ENCODE measurements at regions not wholly inside any gene's neighbourhood (a gene's known extent, or its start where the extent isn't known, plus 50 kb on each side); places are given as distances from the start of the nearest gene placed in this dataset.

DNA sequence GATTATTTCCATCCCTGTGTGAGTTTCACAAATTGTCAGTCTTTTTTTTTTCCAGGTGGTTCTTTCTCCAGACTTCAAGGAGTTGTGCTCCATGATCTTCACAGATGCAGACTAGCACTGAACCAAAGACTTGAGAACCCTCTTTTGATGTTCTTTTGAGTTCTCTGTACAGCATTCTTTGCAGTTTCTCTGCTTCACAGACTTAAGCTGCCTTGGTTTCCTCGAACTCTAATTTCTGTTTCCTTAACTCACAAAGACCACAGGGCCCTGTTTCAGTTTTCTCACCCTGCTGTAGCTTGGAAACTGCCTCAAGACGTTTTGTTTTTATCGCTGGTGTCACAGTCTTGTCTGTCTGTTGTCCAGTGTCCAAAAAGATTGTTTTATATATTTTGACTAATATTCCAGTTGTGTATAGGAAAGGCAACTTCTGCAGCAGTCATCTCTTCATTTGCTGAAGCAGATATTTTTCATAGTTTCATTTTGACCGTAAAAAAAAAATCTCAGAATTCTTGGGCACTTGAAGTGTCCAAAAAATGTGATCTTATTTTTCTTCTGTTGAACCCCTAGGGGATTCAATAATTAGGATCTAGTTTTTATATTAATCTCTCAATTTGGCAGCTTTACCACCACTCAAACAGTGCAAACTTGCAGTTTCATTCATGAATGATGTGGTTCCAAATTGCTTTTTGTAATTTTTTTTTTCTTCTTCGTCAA is 97.0 kb upstream of the MC4R start:
- TF ChIP-seq, protein P1, sequence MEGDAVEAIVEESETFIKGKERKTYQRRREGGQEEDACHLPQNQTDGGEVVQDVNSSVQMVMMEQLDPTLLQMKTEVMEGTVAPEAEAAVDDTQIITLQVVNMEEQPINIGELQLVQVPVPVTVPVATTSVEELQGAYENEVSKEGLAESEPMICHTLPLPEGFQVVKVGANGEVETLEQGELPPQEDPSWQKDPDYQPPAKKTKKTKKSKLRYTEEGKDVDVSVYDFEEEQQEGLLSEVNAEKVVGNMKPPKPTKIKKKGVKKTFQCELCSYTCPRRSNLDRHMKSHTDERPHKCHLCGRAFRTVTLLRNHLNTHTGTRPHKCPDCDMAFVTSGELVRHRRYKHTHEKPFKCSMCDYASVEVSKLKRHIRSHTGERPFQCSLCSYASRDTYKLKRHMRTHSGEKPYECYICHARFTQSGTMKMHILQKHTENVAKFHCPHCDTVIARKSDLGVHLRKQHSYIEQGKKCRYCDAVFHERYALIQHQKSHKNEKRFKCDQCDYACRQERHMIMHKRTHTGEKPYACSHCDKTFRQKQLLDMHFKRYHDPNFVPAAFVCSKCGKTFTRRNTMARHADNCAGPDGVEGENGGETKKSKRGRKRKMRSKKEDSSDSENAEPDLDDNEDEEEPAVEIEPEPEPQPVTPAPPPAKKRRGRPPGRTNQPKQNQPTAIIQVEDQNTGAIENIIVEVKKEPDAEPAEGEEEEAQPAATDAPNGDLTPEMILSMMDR (IDR thresholded peaks at IDR 0.05): no peak
- no peak for ATAC-seq
- no peak overlapping the region for H3K4me3 Mint-ChIP-seq
- intact Hi-C loops (cut with micrococcal nuclease): no loop called here
- DNase-seq: no peak
- no peak overlapping the region for H3K27ac Mint-ChIP-seq
- POLR2A ChIA-PET: no interaction called here
- no peaks in the 10 kb centered on the region for H3K27me3 Mint-ChIP-seq
- H3K4me1 Mint-ChIP-seq (ENCODE audit: low read depth): no peaks in the 10 kb centered on the region
- no peaks in the 10 kb centered on the region for H3K36me3 Mint-ChIP-seq (ENCODE audit: low read depth)
- H3K9me3 Mint-ChIP-seq: peaks cover 2% of the 10 kb centered on the region
- CTCF ChIA-PET: no interaction called here

- ATAC-seq (no peak), DNase-seq (no peak)
- H3K27me3 Mint-ChIP-seq: no peaks in the 10 kb centered on the region
- H3K4me3 Mint-ChIP-seq: no peak overlapping the region
- intact Hi-C loops (cut with micrococcal nuclease): no loop called here
- POLR2A ChIA-PET: no interaction called here
- no peak overlapping the region for H3K27ac Mint-ChIP-seq
- CTCF ChIA-PET: no interaction called here
- H3K36me3 Mint-ChIP-seq (ENCODE audit: low read depth): no peaks in the 10 kb centered on the region
- H3K4me1 Mint-ChIP-seq (ENCODE audit: low read depth): no peaks in the 10 kb centered on the region
- TF ChIP-seq, protein P1 (IDR thresholded peaks at IDR 0.05): no peak
- peaks cover 2% of the 10 kb centered on the region for H3K9me3 Mint-ChIP-seq
Observed at GRCh38 chr18:60471652-60472051, 99.1 kb upstream of the MC4R start.

DNA sequence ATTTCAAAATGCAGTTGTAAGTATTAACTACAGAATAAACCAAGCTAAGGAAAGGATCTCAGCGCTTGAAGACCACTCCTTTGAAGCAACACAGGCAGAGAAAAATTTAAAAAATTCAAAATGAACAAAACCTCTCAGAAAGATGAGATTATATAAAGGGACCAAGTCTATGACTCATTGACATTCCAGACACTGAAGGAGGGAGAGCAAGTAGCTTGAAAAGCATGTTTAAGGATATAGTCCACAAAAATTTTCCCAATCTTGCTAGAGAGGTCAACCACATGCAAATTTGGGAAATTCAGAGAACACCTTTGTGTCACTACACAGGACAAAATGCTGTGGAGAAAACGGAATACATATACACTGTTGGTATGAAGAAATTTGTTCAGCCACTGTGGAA is 112.6 kb upstream of the MC4R start:
- ChIA-PET CTCF (no interaction called here), POLR2A (no interaction called here)
- H3K4me1 Mint-ChIP-seq (ENCODE audit: low read depth): no peaks in the 10 kb centered on the region
- intact Hi-C loops (cut with micrococcal nuclease): no loop called here
- no peak overlapping the region for H3K4me3 Mint-ChIP-seq
- ATAC-seq (no peak), DNase-seq (no peak)
- TF ChIP-seq, protein P1 (IDR thresholded peaks at IDR 0.05): no peak
- no peaks in the 10 kb centered on the region for H3K36me3 Mint-ChIP-seq (ENCODE audit: low read depth)
- H3K9me3 Mint-ChIP-seq: peaks cover 6% of the 10 kb centered on the region
- no peaks in the 10 kb centered on the region for H3K27me3 Mint-ChIP-seq
- no peak overlapping the region for H3K27ac Mint-ChIP-seq

- Mint-ChIP-seq H3K27me3 (no peaks in the 10 kb centered on the region), H3K27ac (no peak overlapping the region), H3K4me1 (ENCODE audit: low read depth) (no peaks in the 10 kb centered on the region), H3K9me3 (no peaks in the 10 kb centered on the region), H3K4me3 (no peak overlapping the region), H3K36me3 (ENCODE audit: low read depth) (no peaks in the 10 kb centered on the region)
- TF ChIP-seq, protein P1 (IDR thresholded peaks at IDR 0.05): no peak
- DNase-seq: no peak
- ChIA-PET POLR2A (no interaction called here), CTCF (no interaction called here)
- no peak for ATAC-seq
- intact Hi-C loops (cut with micrococcal nuclease): no loop called here
Observed at GRCh38 chr18:60493066-60493465, 120.5 kb upstream of the MC4R start.

DNA sequence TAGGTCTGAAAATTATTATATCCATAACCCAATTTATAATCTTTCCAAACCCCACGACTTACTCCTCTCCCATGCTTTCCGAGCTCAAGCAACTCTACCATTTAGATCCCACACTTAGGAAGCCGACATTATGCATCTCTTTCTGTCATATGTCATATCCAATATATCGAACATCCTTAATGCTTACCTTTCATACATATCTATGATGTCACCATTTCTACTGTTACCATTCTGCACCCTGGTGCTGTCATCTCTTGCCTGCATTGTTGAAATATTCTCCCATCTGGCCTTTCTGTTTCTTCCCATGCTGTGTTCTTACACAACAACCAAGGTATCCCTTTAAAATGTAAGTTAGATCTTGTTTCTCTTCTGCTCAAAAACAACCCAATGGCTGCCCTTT is 127.1 kb upstream of the MC4R start:
- no peaks in the 10 kb centered on the region for H3K27me3 Mint-ChIP-seq
- no peaks in the 10 kb centered on the region for H3K36me3 Mint-ChIP-seq (ENCODE audit: low read depth)
- ChIA-PET POLR2A (no interaction called here), CTCF (no interaction called here)
- TF ChIP-seq, protein P1 (IDR thresholded peaks at IDR 0.05): no peak
- H3K4me1 Mint-ChIP-seq (ENCODE audit: low read depth): no peaks in the 10 kb centered on the region
- DNase-seq (no peak), ATAC-seq (no peak)
- H3K4me3 Mint-ChIP-seq: no peak overlapping the region
- intact Hi-C loops (cut with micrococcal nuclease): no loop called here
- no peak overlapping the region for H3K27ac Mint-ChIP-seq
- H3K9me3 Mint-ChIP-seq: no peaks in the 10 kb centered on the region

All from activated CD8-positive, alpha-beta T cell treated with anti-CD3 and anti-CD28 coated beads for 36 hours (primary cell).